CD4-positive, alpha-beta T cell (primary cell): ENCODE measurements at regions not wholly inside any gene's neighbourhood (a gene's known extent, or its start where the extent isn't known, plus 50 kb on each side); places are given as distances from the start of the nearest gene placed in this dataset.

Experiments
- ATAC-seq: fragments of 200-7000 bp; cut with Tn5 transposase; one replicate; pipeline ENCODE4 v1.10.0; 2022; ENCODE audit warnings: mild to moderate bottlenecking; ENCODE audit not compliant: poor library complexity
- CTCF ChIA-PET: fragments of 350-600 bp; sonication (Branson Sonifier 250); formaldehyde crosslinking; loops from one replicate; lab custom pipeline; 2021; ENCODE audit warnings: antibody characterized with exemption, inconsistent platforms; lab: Charles Lee
- POLR2A ChIA-PET: fragments of 350-600 bp; sonication (Branson Sonifier 250); formaldehyde crosslinking; loops from one replicate; lab custom pipeline; 2021; ENCODE audit warnings: antibody characterized with exemption, inconsistent platforms; lab: Charles Lee
- DNase-seq, 14 experiments: peaks; one replicate each; pipeline ENCODE4 v3.0.0-alpha.2; 2013 to 2020; ENCODE audit warnings: mixed read lengths in 2 of 14
- H3K27ac ChIP-seq, 2 donors: one replicate each; pipeline versions ENCODE4 v1.5.1 to v1.7.0; 2013; ENCODE audit warnings: low read length in 2 of 2, low read depth in 1 of 2, mild to moderate bottlenecking in 1 of 2
- H3K27me3 ChIP-seq, 2 experiments: 1 replicate in 1 of 2; 2 replicates in 1 of 2; pipeline versions ENCODE4 v1.6.1 to v1.7.0; 2013; ENCODE audit warnings: low read length in 2 of 2, control low read depth in 1 of 2, mild to moderate bottlenecking in 1 of 2, moderate library complexity in 1 of 2; ENCODE audit not compliant: insufficient read depth in 2 of 2, control insufficient read depth in 1 of 2
- H3K36me3 ChIP-seq: one replicate; pipeline ENCODE4 v1.6.1; 2013; ENCODE audit warnings: low read length, control low read depth; ENCODE audit not compliant: insufficient read depth
- H3K4me1 ChIP-seq: one replicate; pipeline ENCODE4 v1.6.1; 2013; ENCODE audit warnings: low read length, control low read depth; ENCODE audit not compliant: insufficient read depth
- H3K4me3 ChIP-seq: one replicate; pipeline ENCODE4 v1.5.1; 2013; ENCODE audit warnings: mild to moderate bottlenecking, low read length, moderate library complexity
- H3K9me3 ChIP-seq, 2 experiments: 1 replicate in 1 of 2; 2 replicates in 1 of 2; pipeline versions ENCODE4 v1.6.1 to v1.7.0; 2013; ENCODE audit warnings: low read length in 2 of 2, mild to moderate bottlenecking in 2 of 2, control low read depth in 1 of 2, moderate library complexity in 1 of 2; ENCODE audit not compliant: control insufficient read depth in 1 of 2, insufficient read depth in 1 of 2
- H3K27ac Mint-ChIP-seq: one replicate; pipeline ENCODE4 v1.8.0; 2020; ENCODE audit warnings: mixed read lengths
- H3K27me3 Mint-ChIP-seq: one replicate; pipeline ENCODE4 v1.8.0; 2021; ENCODE audit warnings: mixed read lengths
- H3K36me3 Mint-ChIP-seq: one replicate; pipeline ENCODE4 v1.8.0; 2021; ENCODE audit warnings: low read depth, mixed read lengths
- H3K4me1 Mint-ChIP-seq: one replicate; pipeline ENCODE4 v1.8.0; 2021; ENCODE audit warnings: low read depth, mixed read lengths
- H3K4me3 Mint-ChIP-seq: one replicate; pipeline ENCODE4 v1.8.0; 2020; ENCODE audit warnings: mild to moderate bottlenecking, mixed read lengths
- H3K9me3 Mint-ChIP-seq: one replicate; pipeline ENCODE4 v1.8.0; 2020; ENCODE audit warnings: mixed read lengths
- CTCF ChIP-seq: fragments of 200-600 bp; IDR thresholded peaks from one replicate; pipeline ENCODE4 v1.8.0; 2022; ENCODE audit warnings: antibody characterized with exemption, mild to moderate bottlenecking
- intact Hi-C, 2 experiments: fragments of 100-400 bp; cut with DNase I in 1 of 2; cut with micrococcal nuclease in 1 of 2; formaldehyde crosslinking; loops; one replicate each; pipeline versions ENCODE4 v1.15.1 to v1.9.0; 2023 to 2025; cut with DNase I, micrococcal nuclease

- H3K27me3 ChIP-seq = no peaks in the 10 kb centered on the region
- intact Hi-C loops = no loop called here
- ChIA-PET POLR2A (no interaction called here), CTCF (no interaction called here)
- no peaks in the 10 kb centered on the region for H3K9me3 ChIP-seq
- no peak overlapping the region for H3K4me3 ChIP-seq
- no peak for TF ChIP-seq CTCF
- H3K36me3 Mint-ChIP-seq = no peaks in the 10 kb centered on the region
- no peaks in the 10 kb centered on the region for H3K4me1 Mint-ChIP-seq
- DNase-seq (no peak), ATAC-seq (no peak)
- H3K9me3 Mint-ChIP-seq = peaks cover 2% of the 10 kb centered on the region
- H3K4me1 ChIP-seq = no peaks in the 10 kb centered on the region
- no peak overlapping the region for H3K27ac Mint-ChIP-seq
- no peaks in the 10 kb centered on the region for H3K27me3 Mint-ChIP-seq
- no peaks in the 10 kb centered on the region for H3K36me3 ChIP-seq
- no peak overlapping the region for H3K4me3 Mint-ChIP-seq
- H3K27ac ChIP-seq = no peak overlapping the region
Observed at GRCh38 chr1:217273866-217274265, 357.0 kb downstream of the GPATCH2 start.

GRCh38 chr1:217272385-217272784 lies 358.5 kb downstream of the GPATCH2 start:
- Histone ChIP-seq H3K27me3 (no peaks in the 10 kb centered on the region), H3K4me3 (no peak overlapping the region), H3K27ac (no peak overlapping the region), H3K9me3 (no peaks in the 10 kb centered on the region), H3K36me3 (no peaks in the 10 kb centered on the region), H3K4me1 (no peaks in the 10 kb centered on the region)
- TF ChIP-seq CTCF = no peak
- ChIA-PET POLR2A (no interaction called here), CTCF (no interaction called here)
- ATAC-seq (no peak), DNase-seq (no peak)
- intact Hi-C loops = no loop called here
- H3K36me3 Mint-ChIP-seq = no peaks in the 10 kb centered on the region
- H3K27ac Mint-ChIP-seq = no peak overlapping the region
- H3K4me3 Mint-ChIP-seq = no peak overlapping the region
- peaks cover 2% of the 10 kb centered on the region for H3K9me3 Mint-ChIP-seq
- no peaks in the 10 kb centered on the region for H3K27me3 Mint-ChIP-seq
- H3K4me1 Mint-ChIP-seq = no peaks in the 10 kb centered on the region

GRCh38 chr1:217270101-217270500 lies 360.8 kb downstream of the GPATCH2 start:
- Mint-ChIP-seq H3K4me1 (no peaks in the 10 kb centered on the region), H3K4me3 (no peak overlapping the region), H3K9me3 (peaks cover 2% of the 10 kb centered on the region), H3K27ac (no peak overlapping the region), H3K27me3 (no peaks in the 10 kb centered on the region), H3K36me3 (no peaks in the 10 kb centered on the region)
- POLR2A ChIA-PET = no interaction called here
- TF ChIP-seq CTCF = no peak
- no peaks in the 10 kb centered on the region for H3K4me1 ChIP-seq
- no peaks in the 10 kb centered on the region for H3K9me3 ChIP-seq
- no peak for ATAC-seq
- CTCF ChIA-PET = no interaction called here
- DNase-seq = no peak
- no peak overlapping the region for H3K4me3 ChIP-seq
- intact Hi-C loops = no loop called here
- no peak overlapping the region for H3K27ac ChIP-seq
- H3K36me3 ChIP-seq = no peaks in the 10 kb centered on the region
- no peaks in the 10 kb centered on the region for H3K27me3 ChIP-seq
